Kidney epithelial cell (primary cell): ENCODE measurements at regions not wholly inside any gene's neighbourhood (a gene's known extent, or its start where the extent isn't known, plus 50 kb on each side); places are given as distances from the start of the nearest gene placed in this dataset.

ENCODE experiments used
- DNase-seq: peaks from one replicate; pipeline ENCODE4 v3.0.0-alpha.2; 2010; ENCODE audit warnings: low read depth
- H3K27me3 ChIP-seq: 2 replicates; pipeline ENCODE4 v1.6.0; 2011; ENCODE audit warnings: low read length; ENCODE audit not compliant: control insufficient read depth, insufficient read depth
- H3K36me3 ChIP-seq: 2 replicates; pipeline ENCODE4 v1.5.1; 2011; ENCODE audit warnings: low read length; ENCODE audit not compliant: control insufficient read depth, insufficient read depth
- H3K4me3 ChIP-seq: 2 replicates; pipeline ENCODE4 v1.5.1; 2011; ENCODE audit warnings: low read depth, mild to moderate bottlenecking, control low read depth, low read length
- TF ChIP-seq, protein P1 (sequence below): IDR thresholded peaks from 2 replicates; pipeline ENCODE4 v1.5.1; 2011; ENCODE audit warnings: mild to moderate bottlenecking, moderate library complexity, low read length, control low read depth, inconsistent platforms; ENCODE audit not compliant: insufficient read depth, poor library complexity, severe bottlenecking

- Histone ChIP-seq H3K36me3 (no peaks in the 10 kb centered on the region), H3K27me3 (no peaks in the 10 kb centered on the region), H3K4me3 (no peak overlapping the region)
- no peak for DNase-seq
- TF ChIP-seq, protein P1, sequence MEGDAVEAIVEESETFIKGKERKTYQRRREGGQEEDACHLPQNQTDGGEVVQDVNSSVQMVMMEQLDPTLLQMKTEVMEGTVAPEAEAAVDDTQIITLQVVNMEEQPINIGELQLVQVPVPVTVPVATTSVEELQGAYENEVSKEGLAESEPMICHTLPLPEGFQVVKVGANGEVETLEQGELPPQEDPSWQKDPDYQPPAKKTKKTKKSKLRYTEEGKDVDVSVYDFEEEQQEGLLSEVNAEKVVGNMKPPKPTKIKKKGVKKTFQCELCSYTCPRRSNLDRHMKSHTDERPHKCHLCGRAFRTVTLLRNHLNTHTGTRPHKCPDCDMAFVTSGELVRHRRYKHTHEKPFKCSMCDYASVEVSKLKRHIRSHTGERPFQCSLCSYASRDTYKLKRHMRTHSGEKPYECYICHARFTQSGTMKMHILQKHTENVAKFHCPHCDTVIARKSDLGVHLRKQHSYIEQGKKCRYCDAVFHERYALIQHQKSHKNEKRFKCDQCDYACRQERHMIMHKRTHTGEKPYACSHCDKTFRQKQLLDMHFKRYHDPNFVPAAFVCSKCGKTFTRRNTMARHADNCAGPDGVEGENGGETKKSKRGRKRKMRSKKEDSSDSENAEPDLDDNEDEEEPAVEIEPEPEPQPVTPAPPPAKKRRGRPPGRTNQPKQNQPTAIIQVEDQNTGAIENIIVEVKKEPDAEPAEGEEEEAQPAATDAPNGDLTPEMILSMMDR, result peak; percentile 65
Observed at GRCh38 chr4:77465271-77465670, 140.3 kb upstream of the CXCL13 start.

DNA sequence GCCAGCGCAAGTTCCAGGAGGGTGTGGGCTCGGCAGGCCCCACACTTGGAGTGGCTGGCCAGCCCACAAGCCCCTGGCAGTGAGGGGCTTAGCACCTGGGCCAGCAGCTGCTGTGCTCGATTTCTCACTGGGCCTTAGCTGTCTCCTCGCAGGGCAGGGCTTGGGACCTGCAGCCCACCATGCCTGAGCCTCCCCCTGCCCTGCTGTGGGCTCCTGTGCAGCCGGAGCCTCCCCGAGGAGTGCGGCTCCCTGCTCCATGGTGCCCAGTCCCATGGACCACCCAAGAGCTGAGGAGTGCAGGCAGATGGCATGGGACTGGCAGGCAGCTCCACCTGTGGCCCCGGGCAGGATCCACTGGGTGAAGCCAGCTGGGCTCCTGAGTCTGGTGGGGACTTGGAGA, 139.2 kb upstream of the CXCL13 start:
- Histone ChIP-seq H3K4me3 (no peak overlapping the region), H3K27me3 (no peaks in the 10 kb centered on the region), H3K36me3 (no peaks in the 10 kb centered on the region)
- TF ChIP-seq, protein P1, result no peak
- no peak for DNase-seq

DNA sequence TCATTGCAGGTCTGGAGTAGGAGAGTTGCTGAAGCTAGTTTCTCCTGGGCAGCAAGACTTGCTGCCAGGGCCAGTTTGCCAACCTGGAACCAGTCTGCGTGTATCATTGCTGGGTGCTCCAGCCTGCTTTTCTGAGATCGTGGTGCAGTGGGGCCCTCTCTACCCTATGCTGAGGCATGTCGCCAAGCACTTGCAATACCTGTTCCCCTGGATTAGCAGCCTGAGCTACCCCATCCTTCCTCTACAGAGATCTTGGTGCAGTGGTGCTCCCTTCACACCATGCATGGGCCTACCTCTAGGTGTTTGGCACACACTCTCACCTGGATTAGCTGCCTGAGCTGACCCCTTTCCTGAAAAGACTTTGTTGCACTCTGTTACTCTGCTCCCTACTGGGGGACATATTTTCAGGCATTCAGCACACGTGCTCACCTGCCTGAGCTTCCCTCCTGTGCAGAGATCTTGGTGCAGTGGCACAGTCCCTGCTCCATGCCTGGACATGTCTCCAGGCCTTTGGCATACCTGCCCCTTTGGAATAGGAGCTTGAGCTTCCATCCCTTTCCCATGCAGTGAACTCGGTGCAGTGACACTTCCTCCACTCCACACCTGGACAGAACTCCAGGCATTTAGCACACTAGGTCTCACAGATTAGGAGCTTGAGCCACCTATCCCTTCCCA, 133.7 kb upstream of the CXCL13 start:
- H3K36me3 ChIP-seq, result no peaks in the 10 kb centered on the region
- H3K27me3 ChIP-seq, result peaks cover 5% of the 10 kb centered on the region
- no peak overlapping the region for H3K4me3 ChIP-seq
- no peak for DNase-seq
- TF ChIP-seq, protein P1, result no peak

DNA sequence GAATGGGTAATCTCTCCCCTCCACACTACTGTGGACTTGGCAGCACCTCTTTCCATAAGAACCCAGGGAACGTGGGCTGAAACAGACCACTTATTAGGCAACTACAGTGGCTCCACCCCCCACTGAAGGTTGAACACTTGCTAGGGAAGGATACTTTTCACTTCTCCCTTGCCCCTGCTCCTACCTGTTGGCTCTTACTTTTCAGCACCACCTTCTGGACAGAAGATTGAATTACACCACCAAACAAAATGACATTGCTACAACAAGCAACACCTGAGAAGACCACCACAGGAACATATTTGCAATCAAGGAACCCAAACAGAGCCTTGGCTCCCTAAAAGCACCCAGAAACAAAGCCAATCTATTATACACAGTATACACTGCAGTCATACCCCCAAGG, 132.1 kb upstream of the CXCL13 start:
- Histone ChIP-seq H3K36me3 (no peaks in the 10 kb centered on the region), H3K27me3 (peaks cover 5% of the 10 kb centered on the region)
- TF ChIP-seq, protein P1, result peak; percentile 44

DNA sequence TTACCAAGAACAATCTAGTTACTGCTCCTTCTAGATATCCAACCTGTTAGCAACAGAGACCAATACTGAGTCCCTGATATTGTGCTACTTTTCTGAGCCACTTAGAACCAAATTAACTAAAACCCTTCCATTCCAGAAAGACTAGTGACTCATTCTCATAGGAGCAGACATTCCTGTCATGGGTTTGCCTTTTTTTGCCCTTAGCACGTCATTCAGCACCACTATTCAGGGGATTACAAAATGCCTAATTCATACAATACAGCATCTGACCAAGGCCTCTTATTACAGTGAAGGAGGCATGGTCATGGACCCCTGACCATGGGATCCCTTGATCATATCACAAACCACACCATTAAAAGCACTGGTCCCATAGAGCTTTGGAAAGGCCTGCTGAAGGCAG, 123.8 kb upstream of the CXCL13 start:
- TF ChIP-seq, protein P1, result no peak
- no peak for DNase-seq
- no peaks in the 10 kb centered on the region for H3K36me3 ChIP-seq
- H3K27me3 ChIP-seq, result peaks cover 9% of the 10 kb centered on the region
- H3K4me3 ChIP-seq, result no peak overlapping the region

More for the DNA sequence above, 132.1 kb upstream of the CXCL13 start:
- no peak overlapping the region for H3K4me3 ChIP-seq
- DNase-seq, result no peak

DNA sequence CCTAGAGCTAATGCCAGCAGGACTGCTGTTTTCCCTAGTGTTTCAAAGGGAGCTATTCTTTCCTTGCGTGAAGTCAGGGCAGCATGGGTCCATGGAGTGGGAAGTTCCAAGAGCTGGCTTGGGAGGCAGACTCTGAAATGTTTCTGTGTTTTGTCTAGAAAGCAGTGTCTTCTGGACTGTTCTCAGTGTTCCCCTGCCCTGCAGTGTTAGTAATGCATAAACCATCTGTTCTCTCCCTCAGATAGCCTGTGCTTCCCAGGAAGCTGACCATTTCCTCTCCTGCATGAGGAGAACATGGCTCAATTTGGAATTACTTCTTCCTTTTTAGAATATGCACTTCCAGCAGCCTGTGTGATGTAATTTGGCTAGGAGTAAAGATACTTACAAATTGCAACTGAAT, 116.7 kb upstream of the CXCL13 start:
- Histone ChIP-seq H3K36me3 (no peaks in the 10 kb centered on the region), H3K4me3 (no peak overlapping the region), H3K27me3 (peaks cover 9% of the 10 kb centered on the region)
- no peak for DNase-seq
- TF ChIP-seq, protein P1, result no peak
